VCaP (cell line): ENCODE measurements at regions not wholly inside any gene's neighbourhood (a gene's known extent, or its start where the extent isn't known, plus 50 kb on each side); places are given as distances from the start of the nearest gene placed in this dataset.

Experiments used
- H3K27ac ChIP-seq: fragments of 450-650 bp; 2 replicates; pipeline ENCODE4 v1.5.1; 2017
- CTCF ChIP-seq: fragments of 450-650 bp; conservative IDR thresholded peaks from 2 replicates; pipeline ENCODE4 v1.5.1; 2017; ENCODE audit warnings: mild to moderate bottlenecking, moderate library complexity

GRCh38 chr18:52009958-52010357 is 330.0 kb upstream of the DCC start:
- H3K27ac ChIP-seq, result no peak overlapping the region
- no peak for TF ChIP-seq CTCF

GRCh38 chr18:52045946-52046675 is 293.9 kb upstream of the DCC start:
- H3K27ac ChIP-seq, result no peak overlapping the region
- TF ChIP-seq CTCF, result no peak

- H3K27ac ChIP-seq, result no peak overlapping the region
- no peak for TF ChIP-seq CTCF
These were observed 293.2 kb upstream of the DCC start for GRCh38 chr18:52046842-52047241.

- no peak overlapping the region for H3K27ac ChIP-seq
- no peak for TF ChIP-seq CTCF
These were observed 285.7 kb upstream of the DCC start for GRCh38 chr18:52054324-52054723.

GRCh38 chr18:52060607-52061304 is 279.2 kb upstream of the DCC start:
- H3K27ac ChIP-seq, result no peak overlapping the region
- no peak for TF ChIP-seq CTCF

- no peak for TF ChIP-seq CTCF
- no peak overlapping the region for H3K27ac ChIP-seq
These were observed 276.1 kb upstream of the DCC start for GRCh38 chr18:52063923-52064322.

GRCh38 chr18:52069201-52069600 is 270.8 kb upstream of the DCC start:
- no peak for TF ChIP-seq CTCF
- no peak overlapping the region for H3K27ac ChIP-seq
